Lung (tissue), 11 donors: ENCODE measurements at regions not wholly inside any gene's neighbourhood (a gene's known extent, or its start where the extent isn't known, plus 50 kb on each side); places are given as distances from the start of the nearest gene placed in this dataset.

Experiments used
- ATAC-seq: fragments of 200-7000 bp; cut with Tn5 transposase; one replicate; pipeline ENCODE4 v1.9.1; 2020; ENCODE audit warnings: moderate number of reproducible peaks; ENCODE audit not compliant: insufficient read depth, low FRiP score
- DNase-seq, 3 donors: peaks; one replicate each; pipeline ENCODE4 v3.0.0-alpha.2; 2013 to 2017
- H3K27ac ChIP-seq, 2 donors: one replicate each; pipeline ENCODE4 v1.5.1; 2013; ENCODE audit warnings: mild to moderate bottlenecking in 2 of 2, moderate library complexity in 2 of 2, control low read depth in 1 of 2, inconsistent platforms in 1 of 2, low read depth in 1 of 2, low read length in 1 of 2
- H3K27me3 ChIP-seq, 3 donors: one replicate each; pipeline ENCODE4 v1.5.1; 2013; ENCODE audit warnings: low read length in 2 of 3; ENCODE audit not compliant: control insufficient read depth in 3 of 3, insufficient read depth in 3 of 3
- H3K36me3 ChIP-seq, 4 donors: one replicate each; pipeline ENCODE4 v1.5.1; 2013; ENCODE audit warnings: low read length in 4 of 4, mild to moderate bottlenecking in 1 of 4, moderate library complexity in 1 of 4; ENCODE audit not compliant: control insufficient read depth in 4 of 4, insufficient read depth in 4 of 4
- H3K4me1 ChIP-seq, 5 donors: one replicate each; pipeline ENCODE4 v1.5.1; 2013; ENCODE audit warnings: low read length in 5 of 5, mild to moderate bottlenecking in 2 of 5, moderate library complexity in 1 of 5; ENCODE audit not compliant: control insufficient read depth in 5 of 5, insufficient read depth in 5 of 5
- H3K4me3 ChIP-seq: one replicate; pipeline ENCODE4 v1.5.1; 2013; ENCODE audit warnings: mild to moderate bottlenecking, control low read depth, moderate library complexity
- H3K9ac ChIP-seq, 2 donors: one replicate each; pipeline ENCODE4 v1.5.1; 2013; ENCODE audit warnings: low read length in 2 of 2, control low read depth in 1 of 2; ENCODE audit not compliant: insufficient read depth in 1 of 2
- H3K9me3 ChIP-seq, 4 donors: one replicate each; pipeline ENCODE4 v1.5.1; 2013; ENCODE audit warnings: low read length in 3 of 4, mild to moderate bottlenecking in 1 of 4, moderate library complexity in 1 of 4; ENCODE audit not compliant: control insufficient read depth in 4 of 4, insufficient read depth in 3 of 4
- CTCF ChIP-seq: IDR thresholded peaks from 2 replicates; pipeline ENCODE4 v1.5.1; 2012; ENCODE audit warnings: mild to moderate bottlenecking; ENCODE audit errors: control extremely low read depth, extremely low read depth
- WGBS, 2 donors: extraction: QIAGEN DNeasy Blood & Tissue Kit; methylation state at CpG; one replicate each; pipeline ENCODE4 v1.1.7; 2013; 5-methylcytosine and 5-hydroxymethylcytosine counted together
- donor health status: control.
- donor health status: control.
- donor health status: Bipolar disorder and iron deficiency.
- donor health status: healthy.
- donor health status: DM: yes; HTN: yes; CAD: no.

GRCh38 chr18:33854086-33854826 is 276.2 kb downstream of the ASXL3 start:
- Histone ChIP-seq H3K9me3 (no peaks in the 10 kb centered on the region), H3K27ac (no peak overlapping the region), H3K36me3 (no peaks in the 10 kb centered on the region), H3K9ac (no peak overlapping the region), H3K4me1 (no peaks in the 10 kb centered on the region), H3K4me3 (no peak overlapping the region), H3K27me3 (no peaks in the 10 kb centered on the region)
- TF ChIP-seq CTCF = no peak
- no peak for DNase-seq
- ATAC-seq = no peak
- 88% methylated on average over 4 of the region's 4 CpGs for WGBS, 2 donors

DNA sequence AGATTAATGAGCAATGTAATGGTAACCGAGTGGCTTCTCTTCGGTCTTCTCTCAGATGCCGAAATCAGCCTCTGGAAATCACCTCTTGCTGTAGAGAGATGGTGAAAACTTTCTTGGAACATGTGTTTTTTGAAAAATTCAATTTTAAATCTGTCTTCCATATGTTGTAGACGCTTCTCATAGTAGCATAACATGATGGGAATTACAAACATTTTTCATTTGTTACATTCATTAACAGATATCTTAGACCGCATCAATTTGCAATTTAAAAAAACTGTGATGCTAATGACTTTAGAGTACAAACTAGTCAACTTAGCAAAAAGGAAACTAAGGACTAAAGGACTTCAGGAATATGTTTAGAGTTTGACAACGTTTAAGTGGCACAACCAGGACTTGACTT is 275.2 kb downstream of the ASXL3 start:
- Histone ChIP-seq H3K36me3 (no peaks in the 10 kb centered on the region), H3K9ac (no peak overlapping the region), H3K4me1 (no peaks in the 10 kb centered on the region), H3K27me3 (no peaks in the 10 kb centered on the region), H3K4me3 (no peak overlapping the region), H3K27ac (no peak overlapping the region), H3K9me3 (no peaks in the 10 kb centered on the region)
- WGBS, 2 donors = 89 to 92% methylated on average over 6 of the region's 6 CpGs
- ATAC-seq (no peak), DNase-seq (no peak)
- TF ChIP-seq CTCF = no peak

DNA sequence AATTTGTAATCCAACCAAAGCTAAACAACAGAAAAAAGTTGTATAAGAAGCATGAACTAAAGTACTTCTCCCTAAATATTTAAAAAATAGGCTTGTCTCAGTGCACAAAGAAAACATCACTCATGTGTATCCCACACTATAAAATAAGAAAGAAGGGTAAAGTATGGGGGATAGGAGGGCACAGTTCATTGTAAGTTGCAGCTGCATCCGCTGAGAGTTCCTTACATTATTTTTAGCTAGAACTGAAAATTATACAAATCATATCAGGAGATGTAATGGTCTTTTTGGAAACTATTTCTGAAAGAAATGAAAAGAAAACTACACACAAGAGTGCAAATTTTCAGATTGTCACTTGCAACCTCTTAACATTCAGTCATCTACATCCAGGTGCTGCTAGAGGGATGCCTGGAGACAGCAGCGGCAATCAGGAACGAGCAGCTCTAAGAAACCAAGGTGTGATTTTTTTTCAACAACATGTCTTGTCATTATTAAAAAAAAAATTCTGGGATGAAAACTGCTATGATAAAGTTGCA is 273.6 kb downstream of the ASXL3 start:
- no peak overlapping the region for H3K9ac ChIP-seq
- H3K36me3 ChIP-seq = no peaks in the 10 kb centered on the region
- H3K9me3 ChIP-seq = no peaks in the 10 kb centered on the region
- no peak for DNase-seq
- H3K4me1 ChIP-seq = no peaks in the 10 kb centered on the region
- 87 to 89% methylated on average over 3 of the region's 3 CpGs for WGBS, 2 donors
- H3K4me3 ChIP-seq = no peak overlapping the region
- no peaks in the 10 kb centered on the region for H3K27me3 ChIP-seq
- no peak overlapping the region for H3K27ac ChIP-seq
- TF ChIP-seq CTCF = no peak
- ATAC-seq = no peak
